HepG2 (cell line): ENCODE measurements at regions not wholly inside any gene's neighbourhood (a gene's known extent, or its start where the extent isn't known, plus 50 kb on each side); places are given as distances from the start of the nearest gene placed in this dataset.

Experiments
- ATAC-seq: fragments of 200-7000 bp; cut with Tn5 transposase; 3 replicates; pipeline ENCODE4 v1.9.1; 2020; ENCODE audit warnings: mild to moderate bottlenecking, moderate library complexity
- BruUV-seq: library from RNA; stranded (reverse); fragments of 400-500 nt; replicated peaks from 2 replicates; lab custom pipeline; 2021; lab: Mats Ljungman, UMichigan
- CTCF ChIA-PET: fragments of 300-600 bp; formaldehyde crosslinking; extraction: SDS; loops from one replicate; lab custom pipeline; 2021; ENCODE audit warnings: low total read pairs, inconsistent platforms, low intra/inter-chr PET ratio; lab: Yijun Ruan, JAX
- POLR2A ChIA-PET: fragments of 350-600 bp; sonication (Branson Sonifier 250); formaldehyde crosslinking; loops from one replicate; lab custom pipeline; 2020; ENCODE audit warnings: antibody characterized with exemption, inconsistent platforms; lab: Yijun Ruan, JAX
- DNase-seq: peaks from one replicate; pipeline ENCODE4 v3.0.0-alpha.2; 2015; ENCODE audit warnings: low spot score
- FAIRE-seq: peaks from 3 replicates; lab custom pipeline; 2011; peaks lifted over from hg19 to GRCh38; lab: Jason Lieb, UNC
- H2AFZ ChIP-seq: one replicate; pipeline ENCODE4 v1.6.1; 2011; ENCODE audit warnings: low read length, inconsistent platforms
- H3K27ac ChIP-seq: fragments of 300-600 bp; 3 replicates; pipeline ENCODE4 v1.8.0; 2011; ENCODE audit warnings: mixed run types, mild to moderate bottlenecking, mixed read lengths, low read length, inconsistent platforms; ENCODE audit not compliant: insufficient read depth; ENCODE audit errors: extremely low read length
- H3K27me3 ChIP-seq, 2 experiments: fragments of 200-600 bp in 1 of 2; 2 replicates in 1 of 2; 3 replicates in 1 of 2; pipeline versions ENCODE4 v1.6.0 to v1.8.0; 2011; ENCODE audit warnings: low read length in 2 of 2, mild to moderate bottlenecking in 2 of 2, moderate library complexity in 2 of 2, inconsistent platforms in 1 of 2; ENCODE audit not compliant: insufficient read depth in 2 of 2, control insufficient read depth in 1 of 2
- H3K36me3 ChIP-seq, 2 experiments: fragments of 200-600 bp in 1 of 2; replicated peaks in 1 of 2; 2 replicates in 1 of 2; 3 replicates in 1 of 2; pipeline versions ENCODE4 v1.5.1 to v1.8.0; 2011; ENCODE audit warnings: low read length in 2 of 2, inconsistent platforms in 1 of 2; ENCODE audit not compliant: insufficient read depth in 2 of 2, control insufficient read depth in 1 of 2
- H3K4me1 ChIP-seq: 2 replicates; pipeline ENCODE4 v1.5.1; 2012; ENCODE audit warnings: low read length, inconsistent platforms; ENCODE audit not compliant: insufficient read depth
- H3K4me2 ChIP-seq: 2 replicates; pipeline ENCODE4 v1.6.0; 2011; ENCODE audit warnings: low read depth, low read length, inconsistent platforms
- H3K4me3 ChIP-seq, 3 experiments: fragments of 200-600 bp in 1 of 3; sonication (generic), shearing (Covaris generic) in 1 of 3; replicated peaks in 1 of 3; 2 replicates each; pipeline ENCODE4 v1.5.1; 2011 to 2016; ENCODE audit warnings: low read length in 3 of 3, inconsistent platforms in 2 of 3, low read depth in 2 of 3, mild to moderate bottlenecking in 2 of 3, control low read depth in 1 of 3, mixed read lengths in 1 of 3; ENCODE audit not compliant: insufficient read depth in 1 of 3
- H3K79me2 ChIP-seq: one replicate; pipeline ENCODE4 v1.6.1; 2011; ENCODE audit warnings: low read length, inconsistent platforms; ENCODE audit not compliant: insufficient read depth
- H3K9ac ChIP-seq: 2 replicates; pipeline ENCODE4 v1.6.0; 2011; ENCODE audit warnings: mild to moderate bottlenecking, low read depth, low read length, inconsistent platforms; ENCODE audit not compliant: insufficient read depth
- H3K9me3 ChIP-seq: 2 replicates; pipeline ENCODE4 v1.5.1; 2012; ENCODE audit warnings: mild to moderate bottlenecking, low read length
- H4K20me1 ChIP-seq: 2 replicates; pipeline ENCODE4 v1.6.0; 2011; ENCODE audit warnings: inconsistent platforms, mild to moderate bottlenecking, low read length, moderate library complexity; ENCODE audit not compliant: insufficient read depth
- ATM ChIP-seq: fragments of 450-650 bp; IDR thresholded peaks from 2 replicates; pipeline ENCODE4 v1.7.1; 2017; ENCODE audit warnings: mild to moderate bottlenecking, borderline replicate concordance
- BORCS8-MEF2B ChIP-seq: sonication (generic); formaldehyde crosslinking; IDR thresholded peaks from 2 replicates; pipeline ENCODE4 v1.8.0; 2022; ENCODE audit warnings: mild to moderate bottlenecking, missing genetic modification reagents
- FIP1L1 ChIP-seq: fragments of 200-400 bp; formaldehyde crosslinking; IDR thresholded peaks from 2 replicates; pipeline ENCODE4 v1.6.1; 2018; ENCODE audit warnings: low read depth, mild to moderate bottlenecking, low read length, moderate library complexity, borderline replicate concordance; ENCODE audit not compliant: insufficient read depth
- KLF15 ChIP-seq: sonication (generic); formaldehyde crosslinking; IDR thresholded peaks from 2 replicates; pipeline ENCODE4 v1.8.1; 2023; ENCODE audit warnings: borderline replicate concordance, mild to moderate bottlenecking, inconsistent platforms, missing genetic modification reagents, mixed read lengths
- MED8 ChIP-seq: sonication (generic); formaldehyde crosslinking; IDR thresholded peaks from 2 replicates; pipeline ENCODE4 v1.8.1; 2023; ENCODE audit warnings: mild to moderate bottlenecking, missing genetic modification reagents; ENCODE audit not compliant: insufficient replicate concordance
- NR2C2 ChIP-seq: sonication (generic); formaldehyde crosslinking; IDR thresholded peaks from 2 replicates; pipeline ENCODE4 v1.4.0; 2020; ENCODE audit warnings: missing genetic modification reagents, mild to moderate bottlenecking, moderate library complexity, borderline replicate concordance
- SOX5 ChIP-seq: IDR thresholded peaks from 2 replicates; pipeline ENCODE4 v1.6.1; 2016; ENCODE audit warnings: borderline replicate concordance
- SRF ChIP-seq: IDR thresholded peaks from 2 replicates; pipeline ENCODE4 v1.6.1; 2011; ENCODE audit warnings: mild to moderate bottlenecking, low read depth, low read length, moderate library complexity
- STAG1 ChIP-seq: sonication (generic); formaldehyde crosslinking; IDR thresholded peaks from 2 replicates; pipeline ENCODE4 v1.4.0; 2020; ENCODE audit warnings: missing genetic modification reagents
- TAF15 ChIP-seq: fragments of 200-400 bp; formaldehyde crosslinking; IDR thresholded peaks from one replicate; pipeline ENCODE4 v1.6.1; 2018; ENCODE audit warnings: mild to moderate bottlenecking, low read depth, low read length; ENCODE audit not compliant: poor library complexity, severe bottlenecking
- ZFP36 ChIP-seq: fragments of 150-350 bp; IDR thresholded peaks from 2 replicates; pipeline ENCODE4 v1.6.1; 2018; ENCODE audit warnings: borderline replicate concordance, low read length, low read depth; ENCODE audit not compliant: partially characterized antibody
- ZNF264 ChIP-seq: sonication (generic); formaldehyde crosslinking; IDR thresholded peaks from 2 replicates; pipeline ENCODE4 v1.4.0; 2020; ENCODE audit warnings: missing genetic modification reagents
- ZNF644 ChIP-seq: IDR thresholded peaks from 2 replicates; pipeline ENCODE4 v1.6.1; 2016; ENCODE audit warnings: low read depth
- ZNF766 ChIP-seq: sonication (generic); formaldehyde crosslinking; IDR thresholded peaks from 2 replicates; pipeline ENCODE4 v1.5.0; 2020; ENCODE audit warnings: missing genetic modification reagents, borderline replicate concordance
- ZNF777 ChIP-seq: sonication (generic); formaldehyde crosslinking; IDR thresholded peaks from 2 replicates; pipeline ENCODE4 v1.4.0; 2020; ENCODE audit warnings: missing genetic modification reagents
- ZSCAN29 ChIP-seq: sonication (generic); formaldehyde crosslinking; conservative IDR thresholded peaks from 2 replicates; pipeline ENCODE4 v1.4.0; 2020; ENCODE audit warnings: mild to moderate bottlenecking, missing genetic modification reagents
- in situ Hi-C: cut with HindIII; loops from 2 replicates; pipeline ENCODE4 v1.10.0; 2017; ENCODE audit warnings: low pct_unique_long_range_greater_than_20kb; ENCODE audit not compliant: extremely low pct_ligation_motif_present
- intact Hi-C: fragments of 100-400 bp; cut with micrococcal nuclease; formaldehyde crosslinking; loops from one replicate; pipeline ENCODE4 v1.10.0; 2022; ENCODE audit not compliant: unreplicated experiment
- TF ChIP-seq, protein P1 (sequence below): sonication (generic); formaldehyde crosslinking; IDR thresholded peaks from 2 replicates; pipeline ENCODE4 v1.4.0; 2020; ENCODE audit warnings: missing genetic modification reagents
- TF ChIP-seq, protein P2 (sequence below): IDR thresholded peaks from 2 replicates; pipeline ENCODE4 v1.6.1; 2016; ENCODE audit warnings: control low read depth
- TF ChIP-seq, protein P3 (sequence below): sonication (generic); formaldehyde crosslinking; IDR thresholded peaks from 2 replicates; pipeline ENCODE4 v1.8.1; 2023; ENCODE audit warnings: mild to moderate bottlenecking, missing genetic modification reagents, borderline replicate concordance

DNA sequence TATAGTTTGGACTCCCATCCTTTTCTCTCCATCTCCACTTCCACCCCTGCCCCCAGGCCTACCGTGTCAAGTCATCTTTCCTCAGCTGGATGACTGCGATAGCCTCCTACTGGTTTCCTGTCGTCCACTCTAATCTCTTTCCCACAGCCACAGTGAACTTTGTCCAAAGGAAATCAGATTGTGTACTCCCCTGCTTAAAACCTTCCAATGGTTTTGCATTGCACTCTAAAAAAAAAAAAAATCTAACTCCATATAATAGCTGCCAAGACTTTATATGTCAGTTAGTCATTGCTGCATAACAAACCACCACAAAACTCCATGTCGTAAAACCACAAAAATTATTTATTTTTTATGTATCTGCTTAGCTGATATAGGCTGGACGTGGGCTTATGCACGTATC lies 160.2 kb upstream of the CCDC68 start (continued):
- TF ChIP-seq, protein P1, sequence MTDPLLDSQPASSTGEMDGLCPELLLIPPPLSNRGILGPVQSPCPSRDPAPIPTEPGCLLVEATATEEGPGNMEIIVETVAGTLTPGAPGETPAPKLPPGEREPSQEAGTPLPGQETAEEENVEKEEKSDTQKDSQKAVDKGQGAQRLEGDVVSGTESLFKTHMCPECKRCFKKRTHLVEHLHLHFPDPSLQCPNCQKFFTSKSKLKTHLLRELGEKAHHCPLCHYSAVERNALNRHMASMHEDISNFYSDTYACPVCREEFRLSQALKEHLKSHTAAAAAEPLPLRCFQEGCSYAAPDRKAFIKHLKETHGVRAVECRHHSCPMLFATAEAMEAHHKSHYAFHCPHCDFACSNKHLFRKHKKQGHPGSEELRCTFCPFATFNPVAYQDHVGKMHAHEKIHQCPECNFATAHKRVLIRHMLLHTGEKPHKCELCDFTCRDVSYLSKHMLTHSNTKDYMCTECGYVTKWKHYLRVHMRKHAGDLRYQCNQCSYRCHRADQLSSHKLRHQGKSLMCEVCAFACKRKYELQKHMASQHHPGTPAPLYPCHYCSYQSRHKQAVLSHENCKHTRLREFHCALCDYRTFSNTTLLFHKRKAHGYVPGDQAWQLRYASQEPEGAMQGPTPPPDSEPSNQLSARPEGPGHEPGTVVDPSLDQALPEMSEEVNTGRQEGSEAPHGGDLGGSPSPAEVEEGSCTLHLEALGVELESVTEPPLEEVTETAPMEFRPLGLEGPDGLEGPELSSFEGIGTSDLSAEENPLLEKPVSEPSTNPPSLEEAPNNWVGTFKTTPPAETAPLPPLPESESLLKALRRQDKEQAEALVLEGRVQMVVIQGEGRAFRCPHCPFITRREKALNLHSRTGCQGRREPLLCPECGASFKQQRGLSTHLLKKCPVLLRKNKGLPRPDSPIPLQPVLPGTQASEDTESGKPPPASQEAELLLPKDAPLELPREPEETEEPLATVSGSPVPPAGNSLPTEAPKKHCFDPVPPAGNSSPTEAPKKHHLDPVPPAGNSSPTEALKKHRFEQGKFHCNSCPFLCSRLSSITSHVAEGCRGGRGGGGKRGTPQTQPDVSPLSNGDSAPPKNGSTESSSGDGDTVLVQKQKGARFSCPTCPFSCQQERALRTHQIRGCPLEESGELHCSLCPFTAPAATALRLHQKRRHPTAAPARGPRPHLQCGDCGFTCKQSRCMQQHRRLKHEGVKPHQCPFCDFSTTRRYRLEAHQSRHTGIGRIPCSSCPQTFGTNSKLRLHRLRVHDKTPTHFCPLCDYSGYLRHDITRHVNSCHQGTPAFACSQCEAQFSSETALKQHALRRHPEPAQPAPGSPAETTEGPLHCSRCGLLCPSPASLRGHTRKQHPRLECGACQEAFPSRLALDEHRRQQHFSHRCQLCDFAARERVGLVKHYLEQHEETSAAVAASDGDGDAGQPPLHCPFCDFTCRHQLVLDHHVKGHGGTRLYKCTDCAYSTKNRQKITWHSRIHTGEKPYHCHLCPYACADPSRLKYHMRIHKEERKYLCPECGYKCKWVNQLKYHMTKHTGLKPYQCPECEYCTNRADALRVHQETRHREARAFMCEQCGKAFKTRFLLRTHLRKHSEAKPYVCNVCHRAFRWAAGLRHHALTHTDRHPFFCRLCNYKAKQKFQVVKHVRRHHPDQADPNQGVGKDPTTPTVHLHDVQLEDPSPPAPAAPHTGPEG (CRISPR knock-in tag) = no peak
- TF ChIP-seq BORCS8-MEF2B (CRISPR knock-in tag) (no peak), SRF (no peak), ATM (no peak), ZNF264 (CRISPR knock-in tag) (no peak)

DNA sequence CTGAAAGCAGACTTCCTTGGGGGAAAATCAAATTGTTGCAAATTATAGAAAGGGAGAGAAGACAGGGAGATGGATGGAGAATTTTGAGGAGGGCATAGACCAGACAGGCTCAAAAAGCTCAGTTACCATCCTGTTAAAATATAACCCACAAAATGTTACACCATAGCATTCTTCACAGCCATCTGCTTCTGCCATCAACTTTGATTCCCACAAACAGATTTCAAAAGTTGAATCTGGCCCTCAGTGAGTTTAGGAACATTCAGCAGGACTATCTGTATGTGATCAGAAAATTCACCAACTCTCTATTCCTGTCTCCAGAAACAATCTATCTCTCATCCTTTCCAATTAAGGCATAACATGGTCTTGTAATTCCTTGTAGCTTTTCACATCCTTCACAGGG lies 159.8 kb upstream of the CCDC68 start:
- intact Hi-C loops (no loop called here), in situ Hi-C loops (no loop called here)
- no peak for FAIRE-seq
- Histone ChIP-seq H3K9ac (no peak overlapping the region), H2AFZ (no peak overlapping the region), H4K20me1 (no peaks in the 10 kb centered on the region), H3K27ac (no peak overlapping the region), H3K4me2 (no peak overlapping the region), H3K27me3 (no peaks in the 10 kb centered on the region), H3K9me3 (no peaks in the 10 kb centered on the region; the same call in 1 of the 2 replicates), H3K36me3 (no peaks in the 10 kb centered on the region), H3K4me3 (no peak overlapping the region), H3K79me2 (no peaks in the 10 kb centered on the region), H3K4me1 (no peaks in the 10 kb centered on the region)
- ChIA-PET CTCF (no interaction called here), POLR2A (no interaction called here)
- BruUV-seq = no TSS peak
- ATAC-seq = no peak
- no peak for DNase-seq
- TF ChIP-seq MED8 (CRISPR knock-in tag) = no peak
- TF ChIP-seq, protein P2, sequence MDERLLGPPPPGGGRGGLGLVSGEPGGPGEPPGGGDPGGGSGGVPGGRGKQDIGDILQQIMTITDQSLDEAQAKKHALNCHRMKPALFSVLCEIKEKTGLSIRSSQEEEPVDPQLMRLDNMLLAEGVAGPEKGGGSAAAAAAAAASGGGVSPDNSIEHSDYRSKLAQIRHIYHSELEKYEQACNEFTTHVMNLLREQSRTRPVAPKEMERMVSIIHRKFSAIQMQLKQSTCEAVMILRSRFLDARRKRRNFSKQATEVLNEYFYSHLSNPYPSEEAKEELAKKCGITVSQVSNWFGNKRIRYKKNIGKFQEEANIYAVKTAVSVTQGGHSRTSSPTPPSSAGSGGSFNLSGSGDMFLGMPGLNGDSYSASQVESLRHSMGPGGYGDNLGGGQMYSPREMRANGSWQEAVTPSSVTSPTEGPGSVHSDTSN (CRISPR knock-in tag) = no peak
- TF ChIP-seq ZNF644 (CRISPR knock-in tag) = no peak
- no peak for TF ChIP-seq SOX5 (CRISPR knock-in tag)
- no peak for TF ChIP-seq ZSCAN29
- no peak for TF ChIP-seq STAG1 (CRISPR knock-in tag)
- no peak for TF ChIP-seq ZNF766 (CRISPR knock-in tag)
- TF ChIP-seq, protein P3, sequence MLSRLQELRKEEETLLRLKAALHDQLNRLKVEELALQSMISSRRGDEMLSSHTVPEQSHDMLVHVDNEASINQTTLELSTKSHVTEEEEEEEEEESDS = no peak
- no peak for TF ChIP-seq NR2C2 (CRISPR knock-in tag)
- TF ChIP-seq FIP1L1 = no peak
- no peak for TF ChIP-seq TAF15
- no peak for TF ChIP-seq ZNF777 (CRISPR knock-in tag)
- no peak for TF ChIP-seq KLF15
- TF ChIP-seq ZFP36 = no peak
